ENCODE measurements at regions not wholly inside any gene's neighbourhood (a gene's known extent, or its start where the extent isn't known, plus 50 kb on each side); places are given as distances from the start of the nearest gene placed in this dataset.

GRCh38 chr1:222358100-222358499 lies 189.8 kb downstream of the HHIPL2 start:
- DNase-seq: no peak

- no peak for DNase-seq
Measured at GRCh38 chr1:222357252-222357651, 190.7 kb downstream of the HHIPL2 start.

GRCh38 chr1:222347627-222348026 lies 200.3 kb downstream of the HHIPL2 start:
- no peak for DNase-seq

GRCh38 chr1:222346955-222347354 lies 200.9 kb downstream of the HHIPL2 start:
- DNase-seq: no peak

- DNase-seq: no peak
Measured at GRCh38 chr1:222339376-222339947, 208.4 kb downstream of the HHIPL2 start.

- no peak for DNase-seq
Measured at GRCh38 chr1:222335586-222335985, 212.3 kb downstream of the HHIPL2 start.

GRCh38 chr1:222334026-222334680 lies 213.8 kb downstream of the HHIPL2 start:
- no peak for DNase-seq

GRCh38 chr1:222331765-222332164 lies 216.1 kb downstream of the HHIPL2 start:
- DNase-seq: no peak

GRCh38 chr1:222331340-222331739 lies 216.6 kb downstream of the HHIPL2 start:
- DNase-seq: no peak

- DNase-seq: no peak
Measured at GRCh38 chr1:222329493-222330045, 218.3 kb downstream of the HHIPL2 start.

GRCh38 chr1:222326710-222327036 lies 221.2 kb downstream of the HHIPL2 start:
- no peak for DNase-seq

GRCh38 chr1:222326006-222326709 lies 221.7 kb downstream of the HHIPL2 start:
- DNase-seq: no peak

GRCh38 chr1:222325506-222325905 lies 222.4 kb downstream of the HHIPL2 start:
- no peak for DNase-seq

GRCh38 chr1:222314839-222315238 lies 233.1 kb downstream of the HHIPL2 start:
- no peak for DNase-seq

- no peak for DNase-seq
Measured at GRCh38 chr1:222310836-222311235, 237.1 kb downstream of the HHIPL2 start.

GRCh38 chr1:222307621-222308020 lies 240.3 kb downstream of the HHIPL2 start:
- no peak for DNase-seq

- no peak for DNase-seq
Measured at GRCh38 chr1:222306512-222306911, 241.4 kb downstream of the HHIPL2 start.

GRCh38 chr1:222306011-222306410 lies 241.9 kb downstream of the HHIPL2 start:
- DNase-seq: no peak

- no peak for DNase-seq
Measured at GRCh38 chr1:222301652-222302051, 246.3 kb downstream of the HHIPL2 start.

GRCh38 chr1:222299524-222299923 lies 248.4 kb downstream of the HHIPL2 start:
- no peak for DNase-seq

GRCh38 chr1:222290866-222291265 lies 257.0 kb downstream of the HHIPL2 start:
- no peak for DNase-seq

- no peak for DNase-seq
Measured at GRCh38 chr1:222288053-222288452, 259.9 kb downstream of the HHIPL2 start.

GRCh38 chr1:222286011-222286410 lies 261.9 kb downstream of the HHIPL2 start:
- no peak for DNase-seq

GRCh38 chr1:222285526-222285925 lies 262.4 kb downstream of the HHIPL2 start:
- no peak for DNase-seq

All from activated CD4-positive, CD25-positive, alpha-beta regulatory T cell treated with anti-CD3 and anti-CD28 coated beads, Interleukin-2, amount 50 U/mL, for 72 hours (primary cell).